ENCODE measurements at regions not wholly inside any gene's neighbourhood (a gene's known extent, or its start where the extent isn't known, plus 50 kb on each side); places are given as distances from the start of the nearest gene placed in this dataset.

GRCh38 chr10:64528294-64529002 lies 1007.2 kb downstream of the REEP3 start:
- TF ChIP-seq EZH2 (IDR thresholded peaks at IDR 0.05; ENCODE audit: borderline replicate concordance, low read depth, low read length, poor library complexity, severe bottlenecking) (no peak), CTCF (conservative IDR thresholded peaks at IDR 0.05; ENCODE audit: low read depth, low read length) (no peak)

Data from A673 (cell line).